OCI-LY1 (cell line): ENCODE measurements at regions not wholly inside any gene's neighbourhood (a gene's known extent, or its start where the extent isn't known, plus 50 kb on each side); places are given as distances from the start of the nearest gene placed in this dataset.

Experiments
- EZH2 ChIP-seq: fragments of 200-600 bp; sonication (generic), shearing (Covaris generic); IDR thresholded peaks from 2 replicates; pipeline ENCODE4 v1.8.0; 2017; ENCODE audit warnings: borderline replicate concordance, mixed run types, mild to moderate bottlenecking, antibody characterized with exemption, low read length, moderate library complexity, mixed read lengths
- TF ChIP-seq, protein P1 (sequence below): fragments of 200-600 bp; sonication (generic), shearing (Covaris generic); IDR thresholded peaks from 2 replicates; pipeline ENCODE4 v1.5.1; 2017; ENCODE audit warnings: mild to moderate bottlenecking, antibody characterized with exemption, low read length, moderate library complexity, mixed read lengths

DNA sequence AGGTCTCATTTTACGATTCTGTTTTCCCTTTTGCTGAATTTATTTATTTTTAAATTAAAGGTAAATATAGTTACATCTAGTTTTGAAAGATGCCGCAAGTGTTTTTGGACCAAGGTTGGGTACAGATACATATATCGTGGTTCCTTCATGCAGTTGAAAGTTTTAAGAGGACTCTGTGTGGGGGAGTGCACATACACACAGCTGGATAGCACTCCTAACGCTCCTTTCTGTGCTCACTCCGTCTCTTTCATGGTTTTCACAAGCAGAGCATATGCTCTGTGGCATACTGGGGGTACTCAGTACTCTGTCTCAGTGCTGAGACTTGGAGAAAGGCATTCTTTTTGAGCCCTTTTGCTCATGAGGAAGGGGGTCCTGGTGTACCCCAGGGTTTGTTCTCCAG, 307.5 kb downstream of the DOCK8 start:
- TF ChIP-seq, protein P1, sequence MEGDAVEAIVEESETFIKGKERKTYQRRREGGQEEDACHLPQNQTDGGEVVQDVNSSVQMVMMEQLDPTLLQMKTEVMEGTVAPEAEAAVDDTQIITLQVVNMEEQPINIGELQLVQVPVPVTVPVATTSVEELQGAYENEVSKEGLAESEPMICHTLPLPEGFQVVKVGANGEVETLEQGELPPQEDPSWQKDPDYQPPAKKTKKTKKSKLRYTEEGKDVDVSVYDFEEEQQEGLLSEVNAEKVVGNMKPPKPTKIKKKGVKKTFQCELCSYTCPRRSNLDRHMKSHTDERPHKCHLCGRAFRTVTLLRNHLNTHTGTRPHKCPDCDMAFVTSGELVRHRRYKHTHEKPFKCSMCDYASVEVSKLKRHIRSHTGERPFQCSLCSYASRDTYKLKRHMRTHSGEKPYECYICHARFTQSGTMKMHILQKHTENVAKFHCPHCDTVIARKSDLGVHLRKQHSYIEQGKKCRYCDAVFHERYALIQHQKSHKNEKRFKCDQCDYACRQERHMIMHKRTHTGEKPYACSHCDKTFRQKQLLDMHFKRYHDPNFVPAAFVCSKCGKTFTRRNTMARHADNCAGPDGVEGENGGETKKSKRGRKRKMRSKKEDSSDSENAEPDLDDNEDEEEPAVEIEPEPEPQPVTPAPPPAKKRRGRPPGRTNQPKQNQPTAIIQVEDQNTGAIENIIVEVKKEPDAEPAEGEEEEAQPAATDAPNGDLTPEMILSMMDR, result no peak
- TF ChIP-seq EZH2, result no peak
